ENCODE measurements at regions not wholly inside any gene's neighbourhood (a gene's known extent, or its start where the extent isn't known, plus 50 kb on each side); places are given as distances from the start of the nearest gene placed in this dataset.
"Not testable (repeated sequence)": the region's sequence is repeated elsewhere in the genome, so short reads cannot be mapped to it uniquely, and the experiment has no call there.

- Histone ChIP-seq H3K9me3 (peaks cover 0 to 7% (median 0%) of the 10 kb centered on the region in 8 donors), H3K4me3 (no peak overlapping the region), H3K4me1 (peaks cover 0 to 31% (median 2%) of the 10 kb centered on the region in 6 donors), H3K27me3 (replicated peaks in 1 of 7) (peaks cover 0 to 3% (median 0%) of the 10 kb centered on the region in 7 donors), H3K27ac (no peak overlapping the region), H3K36me3 (no peaks in the 10 kb centered on the region)
- TF ChIP-seq CTCF (IDR thresholded peaks at IDR 0.05 in 8 of 11, conservative IDR thresholded peaks at IDR 0.05 in 3 of 11) (no peak), POLR2A (IDR thresholded peaks at IDR 0.05) (no peak), POLR2AphosphoS5 (IDR thresholded peaks at IDR 0.05) (no peak)
- intact Hi-C loops (cut with DNase I; ENCODE audit: low total_unique reads) = no loop called here
- 76 to 93% (median 86%) methylated on average over 2 to 4 of the region's 4 CpGs for WGBS, 5 donors
- DNase-seq = no peak
These were observed 99.6 kb downstream of the ETS2 start for GRCh38 chr21:38905328-38905727.

- 73 to 93% (median 87%) methylated on average over 13 of the region's 13 CpGs for WGBS, 5 donors
- no peak for DNase-seq
- H3K9me3 ChIP-seq = peaks cover 0 to 11% (median 0%) of the 10 kb centered on the region in 8 donors
- H3K4me1 ChIP-seq = peaks cover 0 to 22% (median 0%) of the 10 kb centered on the region in 6 donors
- intact Hi-C loops (cut with DNase I; ENCODE audit: low total_unique reads) = no loop called here
- H3K4me3 ChIP-seq = no peak overlapping the region
- no peaks in the 10 kb centered on the region for H3K36me3 ChIP-seq
- TF ChIP-seq POLR2AphosphoS5 (IDR thresholded peaks at IDR 0.05) (no peak), CTCF (IDR thresholded peaks at IDR 0.05 in 8 of 11, conservative IDR thresholded peaks at IDR 0.05 in 3 of 11) (no peak), POLR2A (IDR thresholded peaks at IDR 0.05) (no peak)
- no peak overlapping the region for H3K27ac ChIP-seq
- H3K27me3 ChIP-seq (replicated peaks in 1 of 7) = no peaks in the 10 kb centered on the region
These were observed 98.0 kb downstream of the ETS2 start for GRCh38 chr21:38903690-38904139.

GRCh38 chr21:38902608-38903445, 97.1 kb downstream of the ETS2 start:
- Histone ChIP-seq H3K36me3 (no peaks in the 10 kb centered on the region), H3K27ac (no peak overlapping the region), H3K9me3 (peaks cover 0 to 11% (median 0%) of the 10 kb centered on the region in 8 donors), H3K27me3 (replicated peaks in 1 of 7) (no peaks in the 10 kb centered on the region), H3K4me1 (peaks cover 0 to 13% (median 0%) of the 10 kb centered on the region in 6 donors), H3K4me3 (no peak overlapping the region)
- TF ChIP-seq POLR2AphosphoS5 (IDR thresholded peaks at IDR 0.05) (no peak), POLR2A (IDR thresholded peaks at IDR 0.05) (no peak), CTCF (IDR thresholded peaks at IDR 0.05 in 8 of 11, conservative IDR thresholded peaks at IDR 0.05 in 3 of 11) (no peak)
- no peak for DNase-seq
- 91 to 96% (median 94%) methylated on average over 9 of the region's 9 CpGs for WGBS, 5 donors
- intact Hi-C loops (cut with DNase I; ENCODE audit: low total_unique reads) = no loop called here

- Histone ChIP-seq H3K36me3 (no peaks in the 10 kb centered on the region), H3K9me3 (peaks cover 0 to 11% (median 0%) of the 10 kb centered on the region in 8 donors), H3K4me3 (no peak overlapping the region), H3K4me1 (no peaks in the 10 kb centered on the region), H3K27ac (no peak overlapping the region), H3K27me3 (replicated peaks in 1 of 7) (no peaks in the 10 kb centered on the region)
- TF ChIP-seq CTCF (IDR thresholded peaks at IDR 0.05 in 8 of 11, conservative IDR thresholded peaks at IDR 0.05 in 3 of 11) = no peak
- TF ChIP-seq POLR2A (IDR thresholded peaks at IDR 0.05) = no peak
- TF ChIP-seq POLR2AphosphoS5 (IDR thresholded peaks at IDR 0.05) = no peak
- WGBS, 5 donors = 66 to 86% (median 79%) methylated on average over 2 of the region's 2 CpGs
- intact Hi-C loops (cut with DNase I; ENCODE audit: low total_unique reads) = no loop called here
- DNase-seq = no peak
These were observed 94.8 kb downstream of the ETS2 start for GRCh38 chr21:38900499-38900898.

GRCh38 chr21:38899985-38900384, 94.3 kb downstream of the ETS2 start:
- intact Hi-C loops (cut with DNase I; ENCODE audit: low total_unique reads) = not testable (repeated sequence)
- WGBS, 5 donors = 81 to 88% (median 84%) methylated on average over 6 of the region's 6 CpGs

More at GRCh38 chr21:38899985-38900384, 94.3 kb downstream of the ETS2 start:
- H3K27me3 ChIP-seq (replicated peaks in 1 of 7); H3K4me3 ChIP-seq; DNase-seq; H3K27ac ChIP-seq; H3K4me1 ChIP-seq; H3K36me3 ChIP-seq: not testable (repeated sequence)
- peaks cover 0 to 11% (median 0%) of the 10 kb centered on the region in 8 donors for H3K9me3 ChIP-seq
